Colonic mucosa (tissue), 4 donors: ENCODE measurements at regions not wholly inside any gene's neighbourhood (a gene's known extent, or its start where the extent isn't known, plus 50 kb on each side); places are given as distances from the start of the nearest gene placed in this dataset.

Experiments used
- DNase-seq: peaks from one replicate; pipeline ENCODE4 v3.0.0-alpha.2; 2020
- H3K27ac ChIP-seq: fragments of 200-600 bp; one replicate; pipeline ENCODE4 v1.8.0; 2021
- H3K27me3 ChIP-seq: fragments of 200-600 bp; one replicate; pipeline ENCODE4 v1.8.0; 2021
- H3K36me3 ChIP-seq: fragments of 200-600 bp; one replicate; pipeline ENCODE4 v1.8.0; 2021
- H3K4me1 ChIP-seq: fragments of 200-600 bp; one replicate; pipeline ENCODE4 v1.8.0; 2021; ENCODE audit warnings: mild to moderate bottlenecking
- H3K4me3 ChIP-seq: fragments of 200-600 bp; one replicate; pipeline ENCODE4 v1.8.0; 2021
- H3K9ac ChIP-seq, 2 donors: one replicate each; pipeline ENCODE4 v1.7.0; 2013; ENCODE audit warnings: control low read depth in 2 of 2, low read depth in 2 of 2, low read length in 2 of 2
- H3K9me3 ChIP-seq: fragments of 200-600 bp; one replicate; pipeline ENCODE4 v1.8.0; 2021
- CTCF ChIP-seq: fragments of 200-600 bp; IDR thresholded peaks from one replicate; pipeline ENCODE4 v1.8.0; 2022; ENCODE audit warnings: antibody characterized with exemption, mild to moderate bottlenecking
- intact Hi-C: fragments of 100-400 bp; cut with DNase I; formaldehyde crosslinking; loops from one replicate; pipeline ENCODE4 v1.14.1; 2022
- donor health status: healthy.
- donor health status: DM: no; HTN: no; CAD: no.
- donor health status: DM: no; HTN: no; CAD: no.

- intact Hi-C loops, result no loop called here
- Histone ChIP-seq H3K9me3 (no peaks in the 10 kb centered on the region), H3K9ac (no peak overlapping the region), H3K27me3 (no peaks in the 10 kb centered on the region), H3K4me3 (no peak overlapping the region), H3K27ac (no peak overlapping the region), H3K36me3 (no peaks in the 10 kb centered on the region), H3K4me1 (no peaks in the 10 kb centered on the region)
- TF ChIP-seq CTCF, result no peak
- DNase-seq, result no peak
Measured at GRCh38 chr5:159667286-159667685, 249.0 kb upstream of the ADRA1B start.

- no peak overlapping the region for H3K9ac ChIP-seq
- no peaks in the 10 kb centered on the region for H3K4me1 ChIP-seq
- no peak for DNase-seq
- H3K9me3 ChIP-seq, result no peaks in the 10 kb centered on the region
- intact Hi-C loops, result no loop called here
- no peak overlapping the region for H3K27ac ChIP-seq
- TF ChIP-seq CTCF, result no peak
- no peaks in the 10 kb centered on the region for H3K27me3 ChIP-seq
- no peaks in the 10 kb centered on the region for H3K36me3 ChIP-seq
- H3K4me3 ChIP-seq, result no peak overlapping the region
Measured at GRCh38 chr5:159668556-159668955, 247.7 kb upstream of the ADRA1B start.

- H3K27me3 ChIP-seq, result no peaks in the 10 kb centered on the region
- H3K9ac ChIP-seq, result no peak overlapping the region
- H3K4me3 ChIP-seq, result no peak overlapping the region
- DNase-seq, result no peak
- H3K36me3 ChIP-seq, result no peaks in the 10 kb centered on the region
- TF ChIP-seq CTCF, result no peak
- H3K9me3 ChIP-seq, result no peaks in the 10 kb centered on the region
- no peaks in the 10 kb centered on the region for H3K4me1 ChIP-seq
- intact Hi-C loops, result no loop called here
- H3K27ac ChIP-seq, result no peak overlapping the region
Measured at GRCh38 chr5:159669559-159669958, 246.7 kb upstream of the ADRA1B start.

GRCh38 chr5:159671886-159672285, 244.4 kb upstream of the ADRA1B start:
- TF ChIP-seq CTCF, result no peak
- Histone ChIP-seq H3K4me3 (no peak overlapping the region), H3K27me3 (no peaks in the 10 kb centered on the region), H3K9ac (no peak overlapping the region), H3K27ac (no peak overlapping the region), H3K9me3 (no peaks in the 10 kb centered on the region), H3K36me3 (no peaks in the 10 kb centered on the region), H3K4me1 (no peaks in the 10 kb centered on the region)
- no peak for DNase-seq
- intact Hi-C loops, result no loop called here

- no peaks in the 10 kb centered on the region for H3K27me3 ChIP-seq
- intact Hi-C loops, result no loop called here
Measured at GRCh38 chr5:159673538-159673937, 242.7 kb upstream of the ADRA1B start.

More at GRCh38 chr5:159673538-159673937, 242.7 kb upstream of the ADRA1B start:
- no peak overlapping the region for H3K9ac ChIP-seq
- no peak overlapping the region for H3K4me3 ChIP-seq
- H3K36me3 ChIP-seq, result no peaks in the 10 kb centered on the region
- no peaks in the 10 kb centered on the region for H3K9me3 ChIP-seq
- no peak for DNase-seq
- no peak for TF ChIP-seq CTCF
- no peaks in the 10 kb centered on the region for H3K4me1 ChIP-seq
- no peak overlapping the region for H3K27ac ChIP-seq
